ENCODE measurements at regions not wholly inside any gene's neighbourhood (a gene's known extent, or its start where the extent isn't known, plus 50 kb on each side); places are given as distances from the start of the nearest gene placed in this dataset.

- no peak for DNase-seq
Measured at GRCh38 chr13:90950160-90950559, 397.3 kb upstream of the MIR17HG start.

- no peak for DNase-seq
Measured at GRCh38 chr13:90951663-90952062, 395.8 kb upstream of the MIR17HG start.

- no peak for DNase-seq
Measured at GRCh38 chr13:90952326-90952725, 395.2 kb upstream of the MIR17HG start.

- DNase-seq, result no peak
Measured at GRCh38 chr13:90954605-90955195, 392.8 kb upstream of the MIR17HG start.

- no peak for DNase-seq
Measured at GRCh38 chr13:90956031-90956430, 391.5 kb upstream of the MIR17HG start.

GRCh38 chr13:90958866-90959265, 388.6 kb upstream of the MIR17HG start:
- no peak for DNase-seq

- DNase-seq, result no peak
Measured at GRCh38 chr13:90968166-90968904, 379.2 kb upstream of the MIR17HG start.

GRCh38 chr13:90974249-90974975, 373.1 kb upstream of the MIR17HG start:
- no peak for DNase-seq

GRCh38 chr13:90979059-90979458, 368.4 kb upstream of the MIR17HG start:
- no peak for DNase-seq

- no peak for DNase-seq
Measured at GRCh38 chr13:90984756-90985155, 362.7 kb upstream of the MIR17HG start.

GRCh38 chr13:90995001-90995400, 352.5 kb upstream of the MIR17HG start:
- DNase-seq, result no peak

GRCh38 chr13:90995614-90996013, 351.9 kb upstream of the MIR17HG start:
- DNase-seq, result no peak

GRCh38 chr13:90997951-90998350, 349.5 kb upstream of the MIR17HG start:
- DNase-seq, result no peak

- DNase-seq, result no peak
Measured at GRCh38 chr13:90999401-90999800, 348.1 kb upstream of the MIR17HG start.

- DNase-seq, result no peak
Measured at GRCh38 chr13:91001371-91001770, 346.1 kb upstream of the MIR17HG start.

- DNase-seq, result no peak
Measured at GRCh38 chr13:91014696-91015095, 332.8 kb upstream of the MIR17HG start.

GRCh38 chr13:91017031-91017668, 330.3 kb upstream of the MIR17HG start:
- no peak for DNase-seq

GRCh38 chr13:91017669-91018053, 329.8 kb upstream of the MIR17HG start:
- no peak for DNase-seq

GRCh38 chr13:91020461-91021034, 326.9 kb upstream of the MIR17HG start:
- no peak for DNase-seq

GRCh38 chr13:91024157-91024792, 323.2 kb upstream of the MIR17HG start:
- DNase-seq, result no peak

- DNase-seq, result no peak
Measured at GRCh38 chr13:91025442-91025841, 322.0 kb upstream of the MIR17HG start.

GRCh38 chr13:91031508-91031907, 316.0 kb upstream of the MIR17HG start:
- no peak for DNase-seq

- no peak for DNase-seq
Measured at GRCh38 chr13:91032104-91032503, 315.4 kb upstream of the MIR17HG start.

Measured in activated T-cell treated with anti-CD3 and anti-CD28 coated beads for 4 hours (primary cell).